HG03439 (cell line): ENCODE measurements at regions not wholly inside any gene's neighbourhood (a gene's known extent, or its start where the extent isn't known, plus 50 kb on each side); places are given as distances from the start of the nearest gene placed in this dataset.
"Not testable (repeated sequence)": the region's sequence is repeated elsewhere in the genome, so short reads cannot be mapped to it uniquely, and the experiment has no call there.

Experiments used
- ATAC-seq: cut with Tn5 transposase; IDR thresholded peaks from one replicate; pipeline ENCODE4 v1.9.1; 2021; ENCODE audit warnings: mild to moderate bottlenecking, moderate library complexity; ENCODE audit not compliant: unreplicated experiment

GRCh38 chr6:3900744-3901336 lies 51.7 kb downstream of the FAM50B start:
- no peak for ATAC-seq

GRCh38 chr6:3902871-3903648 lies 53.9 kb downstream of the FAM50B start:
- ATAC-seq, result no peak

- no peak for ATAC-seq
These were observed 55.3 kb downstream of the FAM50B start for GRCh38 chr6:3904518-3904917.

GRCh38 chr6:3905945-3906845 lies 57.0 kb downstream of the FAM50B start:
- no peak for ATAC-seq

GRCh38 chr6:3906846-3907151 lies 57.6 kb downstream of the FAM50B start:
- ATAC-seq, result no peak

GRCh38 chr6:3908223-3908622 lies 59.0 kb downstream of the FAM50B start:
- no peak for ATAC-seq

GRCh38 chr6:3908961-3909360 lies 59.8 kb downstream of the FAM50B start:
- ATAC-seq, result no peak

GRCh38 chr6:3910106-3910663 lies 61.0 kb downstream of the FAM50B start:
- ATAC-seq, result no peak

GRCh38 chr6:3911130-3911529 lies 62.0 kb downstream of the FAM50B start:
- ATAC-seq, result no peak

GRCh38 chr6:3911614-3912336 lies 62.6 kb downstream of the FAM50B start:
- ATAC-seq, result no peak

- ATAC-seq, result no peak
These were observed 63.3 kb downstream of the FAM50B start for GRCh38 chr6:3912361-3913076.

GRCh38 chr6:3913077-3913957 lies 64.1 kb downstream of the FAM50B start:
- no peak for ATAC-seq

GRCh38 chr6:3913958-3914337 lies 64.8 kb downstream of the FAM50B start:
- no peak for ATAC-seq

GRCh38 chr6:3915076-3915791 lies 66.1 kb downstream of the FAM50B start:
- no peak for ATAC-seq

GRCh38 chr6:3916211-3916610 lies 67.0 kb downstream of the FAM50B start:
- no peak for ATAC-seq

- ATAC-seq, result not testable (repeated sequence)
These were observed 67.6 kb downstream of the FAM50B start for GRCh38 chr6:3916749-3917148.

- no peak for ATAC-seq
These were observed 69.3 kb downstream of the FAM50B start for GRCh38 chr6:3918469-3918868.

GRCh38 chr6:3919130-3919628 lies 70.0 kb downstream of the FAM50B start:
- no peak for ATAC-seq
